ENCODE measurements at regions not wholly inside any gene's neighbourhood (a gene's known extent, or its start where the extent isn't known, plus 50 kb on each side); places are given as distances from the start of the nearest gene placed in this dataset.

DNA sequence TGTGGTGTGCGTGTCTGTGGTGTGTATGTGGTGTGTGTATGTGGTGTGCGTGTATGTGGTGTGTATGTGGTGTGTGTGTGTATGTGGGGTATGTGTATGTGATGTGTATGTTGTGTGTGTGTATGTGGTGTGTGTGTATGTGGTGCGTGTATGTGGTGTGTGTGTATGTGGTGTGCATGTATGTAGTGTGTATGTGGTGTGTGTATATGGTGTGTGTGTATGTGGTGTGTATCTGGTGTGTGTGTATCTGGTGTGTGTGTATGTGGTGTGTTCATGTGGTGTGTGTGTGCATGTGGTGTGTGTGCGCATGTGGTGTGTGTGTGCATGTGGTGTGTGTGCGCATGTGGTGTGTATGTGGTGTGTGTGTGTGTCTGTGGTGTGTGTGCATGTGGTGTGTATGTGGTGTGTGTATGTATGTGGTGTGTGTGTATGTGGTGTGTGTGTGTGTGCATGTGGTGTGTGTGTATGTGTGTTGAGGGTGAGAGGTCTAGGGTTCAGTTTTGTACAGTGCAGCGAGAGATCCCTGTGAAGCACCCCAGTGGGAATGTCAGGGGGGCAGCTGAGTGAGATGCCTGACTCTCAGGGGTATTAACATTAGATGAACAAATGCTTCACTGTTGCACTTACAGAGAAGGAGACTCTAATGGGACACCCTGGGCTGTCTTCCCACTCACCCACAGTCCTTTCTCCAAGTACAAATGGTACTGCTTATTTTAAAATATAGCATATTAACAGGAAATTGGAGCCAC lies 61.3 kb upstream of the MEDAG start:
- ATAC-seq, result no peak
- no peak for DNase-seq (ENCODE audit: low spot score)

GRCh38 chr13:30845297-30846214 lies 60.5 kb upstream of the MEDAG start:
- no peak for DNase-seq (ENCODE audit: low spot score)
- peak; percentile 65 for ATAC-seq

DNA sequence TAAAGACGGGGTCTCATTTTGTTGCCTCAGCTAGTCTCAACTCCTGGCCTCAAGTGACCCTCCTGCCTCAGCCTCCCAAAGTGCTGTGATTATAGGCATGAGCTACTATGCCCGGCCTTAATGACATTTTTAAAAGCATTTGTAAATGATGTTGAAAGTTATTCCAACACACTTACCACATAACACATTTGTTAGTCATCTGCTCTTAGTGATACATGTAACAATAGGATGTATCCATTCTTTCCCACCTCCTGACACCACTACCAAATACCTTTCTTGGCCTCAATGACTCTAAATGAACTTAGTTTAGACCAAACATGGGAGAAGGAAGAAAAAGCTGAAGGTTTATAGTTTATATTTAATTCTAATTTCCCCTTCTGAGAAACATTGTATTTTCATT lies 59.8 kb upstream of the MEDAG start:
- DNase-seq (ENCODE audit: low spot score) (no peak), ATAC-seq (no peak)

GRCh38 chr13:30846866-30847265 lies 59.2 kb upstream of the MEDAG start:
- DNase-seq (ENCODE audit: low spot score) (no peak), ATAC-seq (no peak)

- DNase-seq (ENCODE audit: low spot score) (no peak), ATAC-seq (no peak)
Observed at GRCh38 chr13:30847650-30848307, 58.3 kb upstream of the MEDAG start.

GRCh38 chr13:30848332-30849027 lies 57.6 kb upstream of the MEDAG start:
- ATAC-seq (no peak), DNase-seq (ENCODE audit: low spot score) (no peak)

- ATAC-seq, result no peak
- DNase-seq (ENCODE audit: low spot score), result no peak
Observed at GRCh38 chr13:30849611-30850010, 56.5 kb upstream of the MEDAG start.

DNA sequence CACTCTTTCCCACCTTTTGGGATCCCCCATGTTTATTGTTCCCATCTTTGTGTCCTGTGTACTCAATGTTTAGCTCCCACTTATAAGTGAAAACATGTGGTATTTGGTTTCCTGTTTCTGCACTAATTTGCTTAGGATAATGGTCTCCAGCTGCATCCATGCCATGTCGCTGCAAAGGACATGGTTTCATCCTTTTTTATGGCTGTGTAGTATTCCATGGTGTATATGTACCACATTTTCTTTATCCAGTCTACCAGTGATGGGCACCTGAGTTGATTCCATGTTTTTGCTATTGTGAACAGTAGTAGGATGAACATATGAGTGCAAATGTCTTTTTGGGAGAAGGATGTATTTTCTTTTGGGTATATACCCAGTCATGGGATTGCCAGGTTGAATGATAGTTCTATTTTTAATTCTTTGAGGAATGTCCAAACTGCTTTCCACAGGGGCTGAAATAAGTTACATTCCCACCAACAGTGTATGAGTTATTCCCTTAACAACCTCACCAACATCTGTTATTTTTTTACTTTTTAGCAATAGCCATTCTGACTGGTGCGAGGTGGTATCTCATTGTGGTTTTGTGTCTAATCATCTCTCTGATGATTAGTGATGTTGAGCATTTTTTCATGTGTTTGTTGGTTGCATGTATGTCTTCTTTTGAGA lies 55.7 kb upstream of the MEDAG start:
- DNase-seq (ENCODE audit: low spot score) (no peak), ATAC-seq (no peak)

DNA sequence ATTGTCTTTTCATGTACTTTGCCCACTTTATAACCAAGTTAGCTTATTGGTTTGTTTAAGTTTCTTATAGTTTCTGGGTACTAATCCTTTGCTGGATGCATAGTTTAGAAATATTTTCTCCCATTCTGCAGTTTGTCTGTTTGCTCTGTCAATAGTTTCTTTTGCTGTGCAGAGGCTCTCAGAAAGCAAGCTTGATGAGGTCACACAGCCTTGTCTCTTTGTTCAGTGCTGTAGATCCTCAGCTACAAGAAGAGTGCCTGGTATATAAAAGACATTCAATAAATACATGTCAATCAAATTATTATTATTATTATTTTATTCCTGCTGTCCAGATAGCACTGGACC lies 55.2 kb upstream of the MEDAG start:
- ATAC-seq (no peak), DNase-seq (ENCODE audit: low spot score) (no peak)

DNA sequence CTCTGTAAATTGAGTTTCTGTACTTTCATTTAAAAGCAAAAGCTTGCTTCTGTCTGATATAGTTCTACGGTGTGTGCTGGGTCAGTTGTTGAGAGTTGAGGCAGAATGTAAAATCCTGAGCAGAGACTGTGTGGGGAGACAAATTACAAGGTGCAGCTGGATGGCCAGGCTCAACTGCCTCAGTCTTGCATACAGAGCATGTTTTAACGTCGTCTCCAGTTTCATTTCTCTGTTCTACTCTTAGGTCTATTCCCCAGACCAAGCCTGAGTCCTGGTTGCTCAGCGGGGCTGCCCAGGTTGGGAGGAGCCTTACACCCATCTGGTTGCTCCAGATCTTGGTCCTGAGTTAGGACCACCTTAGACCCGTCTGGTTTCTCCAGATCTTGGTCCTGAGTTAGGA lies 54.4 kb upstream of the MEDAG start:
- ATAC-seq, result no peak
- no peak for DNase-seq (ENCODE audit: low spot score)

GRCh38 chr13:30855569-30855968 lies 50.5 kb upstream of the MEDAG start:
- no peak for ATAC-seq
- no peak for DNase-seq (ENCODE audit: low spot score)

DNA sequence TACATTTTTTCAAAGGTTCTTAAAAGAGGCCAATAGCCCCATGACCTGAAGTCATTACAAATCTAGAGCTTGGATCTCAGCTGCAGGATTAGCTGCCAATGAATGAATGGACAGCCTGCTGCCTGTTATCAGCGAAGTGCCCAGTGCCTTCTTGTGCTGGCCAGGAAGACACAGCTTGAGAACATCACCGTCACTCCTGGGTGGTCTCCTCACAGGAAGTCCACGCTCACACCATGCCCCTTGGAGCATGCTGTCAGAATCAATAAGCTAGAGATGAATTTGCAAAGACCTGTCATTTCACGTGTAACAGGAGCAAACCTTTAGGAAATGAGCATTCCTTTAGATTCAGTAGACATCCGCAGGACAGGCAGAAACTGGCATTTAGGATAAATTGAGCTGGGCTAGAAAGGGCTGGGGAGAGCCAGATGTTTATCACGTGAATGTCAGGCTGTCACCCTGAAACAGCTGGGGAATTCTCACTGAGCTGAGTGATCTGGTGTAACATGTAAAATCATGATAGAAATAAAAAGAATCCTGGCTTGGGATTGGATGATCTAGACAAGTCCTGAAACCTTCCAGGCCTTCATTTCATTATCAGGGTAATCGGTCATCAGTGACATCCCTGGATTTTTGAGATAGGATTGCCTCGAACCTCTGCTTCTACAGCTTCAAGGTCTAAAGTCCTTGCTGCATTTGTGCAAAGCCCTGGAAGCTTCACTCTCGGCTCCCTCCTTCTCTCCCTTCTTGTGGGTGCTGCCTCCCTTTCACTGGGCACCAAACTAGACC lies 49.9 kb upstream of the MEDAG start:
- DNase-seq (ENCODE audit: low spot score), result no peak

More for the DNA sequence above, 49.9 kb upstream of the MEDAG start:
- ATAC-seq, result no peak
